HFFc6 (cell line): ENCODE measurements at regions not wholly inside any gene's neighbourhood (a gene's known extent, or its start where the extent isn't known, plus 50 kb on each side); places are given as distances from the start of the nearest gene placed in this dataset.
A peak's percentile ranks its signal among the peaks of the same experiment; 100 is the strongest.

Source experiments
- DNase-seq: peaks from one replicate; pipeline ENCODE4 v3.0.0-alpha.2; 2018
- H3K27ac Mint-ChIP-seq: 2 replicates; pipeline ENCODE4 v1.8.0; 2020; ENCODE audit warnings: mild to moderate bottlenecking, mixed read lengths
- H3K27me3 Mint-ChIP-seq: 2 replicates; pipeline ENCODE4 v1.8.0; 2021; ENCODE audit warnings: mild to moderate bottlenecking, moderate library complexity, mixed read lengths; ENCODE audit not compliant: insufficient read depth
- H3K36me3 Mint-ChIP-seq: 2 replicates; pipeline ENCODE4 v1.8.0; 2021; ENCODE audit warnings: low read depth, mixed read lengths
- H3K4me1 Mint-ChIP-seq: 2 replicates; pipeline ENCODE4 v1.8.0; 2020; ENCODE audit warnings: low read depth, mixed read lengths
- H3K4me3 Mint-ChIP-seq: 2 replicates; pipeline ENCODE4 v1.8.0; 2020; ENCODE audit warnings: mild to moderate bottlenecking, moderate library complexity, mixed read lengths
- H3K9me3 Mint-ChIP-seq: 2 replicates; pipeline ENCODE4 v1.8.0; 2020; ENCODE audit warnings: mild to moderate bottlenecking, mixed read lengths
- TF ChIP-seq, protein P1 (sequence below): fragments of 200-600 bp; sonication (generic); IDR thresholded peaks from 2 replicates; pipeline ENCODE4 v1.5.0; 2021; ENCODE audit warnings: antibody characterized with exemption, mild to moderate bottlenecking

DNA sequence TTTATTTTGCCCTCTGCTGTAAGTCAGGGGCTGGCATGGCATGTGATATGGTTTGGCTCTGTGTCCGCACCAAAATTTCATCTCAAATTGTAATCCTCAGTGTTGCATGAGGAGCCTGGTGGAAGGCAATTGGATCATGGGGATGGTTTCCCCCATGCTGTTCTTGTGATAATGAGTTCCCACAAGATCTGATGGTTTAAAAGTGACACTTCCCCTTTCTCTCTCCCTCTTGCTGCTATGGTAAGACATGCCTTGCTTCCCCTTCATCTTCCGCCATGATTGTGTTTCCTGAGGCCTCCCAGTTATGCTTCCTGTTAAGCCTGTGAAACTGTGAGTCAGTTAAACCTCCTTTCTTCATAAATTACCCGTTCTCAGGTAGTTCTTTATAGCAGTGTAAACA lies 72.0 kb upstream of the MSX1 start:
- Mint-ChIP-seq H3K27ac (no peak overlapping the region), H3K4me3 (no peak overlapping the region), H3K36me3 (peaks cover 12% of the 10 kb centered on the region; the same call in 1 of the 2 replicates)

DNA sequence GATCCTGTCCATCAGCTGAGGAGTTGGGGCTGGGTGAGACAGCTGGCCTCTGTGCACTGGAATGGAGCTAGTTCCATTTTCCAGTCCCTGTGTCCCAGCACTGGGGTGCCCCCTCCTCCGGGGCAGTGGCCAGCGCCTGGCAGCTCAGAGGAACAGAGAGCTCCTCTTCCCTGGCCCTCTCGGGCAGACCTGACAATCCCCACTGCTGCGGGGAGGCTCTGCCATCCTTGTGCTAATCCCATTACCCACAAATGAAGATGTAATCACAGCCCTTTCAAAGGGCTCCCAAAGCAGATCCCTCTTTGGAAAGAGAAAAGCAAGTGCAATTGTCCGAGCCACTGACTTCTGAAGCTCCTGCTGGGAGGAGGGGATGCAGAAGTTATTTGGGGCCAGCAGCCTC lies 75.1 kb upstream of the MSX1 start:
- TF ChIP-seq, protein P1, sequence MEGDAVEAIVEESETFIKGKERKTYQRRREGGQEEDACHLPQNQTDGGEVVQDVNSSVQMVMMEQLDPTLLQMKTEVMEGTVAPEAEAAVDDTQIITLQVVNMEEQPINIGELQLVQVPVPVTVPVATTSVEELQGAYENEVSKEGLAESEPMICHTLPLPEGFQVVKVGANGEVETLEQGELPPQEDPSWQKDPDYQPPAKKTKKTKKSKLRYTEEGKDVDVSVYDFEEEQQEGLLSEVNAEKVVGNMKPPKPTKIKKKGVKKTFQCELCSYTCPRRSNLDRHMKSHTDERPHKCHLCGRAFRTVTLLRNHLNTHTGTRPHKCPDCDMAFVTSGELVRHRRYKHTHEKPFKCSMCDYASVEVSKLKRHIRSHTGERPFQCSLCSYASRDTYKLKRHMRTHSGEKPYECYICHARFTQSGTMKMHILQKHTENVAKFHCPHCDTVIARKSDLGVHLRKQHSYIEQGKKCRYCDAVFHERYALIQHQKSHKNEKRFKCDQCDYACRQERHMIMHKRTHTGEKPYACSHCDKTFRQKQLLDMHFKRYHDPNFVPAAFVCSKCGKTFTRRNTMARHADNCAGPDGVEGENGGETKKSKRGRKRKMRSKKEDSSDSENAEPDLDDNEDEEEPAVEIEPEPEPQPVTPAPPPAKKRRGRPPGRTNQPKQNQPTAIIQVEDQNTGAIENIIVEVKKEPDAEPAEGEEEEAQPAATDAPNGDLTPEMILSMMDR: no peak
- H3K27me3 Mint-ChIP-seq: peaks cover 20% of the 10 kb centered on the region
- H3K9me3 Mint-ChIP-seq: peaks cover 15% of the 10 kb centered on the region
- H3K4me1 Mint-ChIP-seq: peaks cover 36% of the 10 kb centered on the region
- peaks cover 4% of the 10 kb centered on the region; the same call in 1 of the 2 replicates for H3K36me3 Mint-ChIP-seq
- H3K4me3 Mint-ChIP-seq: no peak overlapping the region
- no peak overlapping the region for H3K27ac Mint-ChIP-seq
- DNase-seq: no peak

More for the DNA sequence above, 72.0 kb upstream of the MSX1 start:
- H3K4me1 Mint-ChIP-seq: peaks cover 19% of the 10 kb centered on the region
- no peak for DNase-seq
- TF ChIP-seq, protein P1: no peak
- peaks cover 19% of the 10 kb centered on the region for H3K9me3 Mint-ChIP-seq
- H3K27me3 Mint-ChIP-seq: peaks cover 17% of the 10 kb centered on the region

DNA sequence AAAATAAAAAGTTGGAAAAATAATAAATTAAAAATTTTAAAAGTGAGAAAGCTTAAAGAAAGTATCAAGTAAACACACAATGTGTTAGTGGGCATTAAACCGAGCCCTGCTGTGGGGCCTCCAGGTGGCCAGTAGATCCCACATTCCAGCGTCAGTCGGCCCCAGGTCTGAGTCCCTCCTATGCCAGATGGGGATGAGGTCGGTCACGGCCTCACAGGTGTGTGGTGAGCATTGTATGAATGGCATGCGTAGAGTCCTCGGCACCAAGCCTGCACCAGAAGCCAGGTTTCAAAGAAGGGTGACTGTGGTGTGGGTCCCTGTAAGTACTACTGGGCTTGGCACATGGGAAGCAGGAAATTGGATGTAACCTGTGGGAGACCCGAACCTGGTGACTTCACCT lies 75.6 kb upstream of the MSX1 start:
- Mint-ChIP-seq H3K4me3 (no peak overlapping the region), H3K9me3 (peaks cover 10% of the 10 kb centered on the region; the same call in 1 of the 2 replicates), H3K4me1 (peaks cover 36% of the 10 kb centered on the region), H3K36me3 (no peaks in the 10 kb centered on the region; the same call in 1 of the 2 replicates), H3K27me3 (peaks cover 20% of the 10 kb centered on the region), H3K27ac (no peak overlapping the region)
- TF ChIP-seq, protein P1: no peak
- no peak for DNase-seq

DNA sequence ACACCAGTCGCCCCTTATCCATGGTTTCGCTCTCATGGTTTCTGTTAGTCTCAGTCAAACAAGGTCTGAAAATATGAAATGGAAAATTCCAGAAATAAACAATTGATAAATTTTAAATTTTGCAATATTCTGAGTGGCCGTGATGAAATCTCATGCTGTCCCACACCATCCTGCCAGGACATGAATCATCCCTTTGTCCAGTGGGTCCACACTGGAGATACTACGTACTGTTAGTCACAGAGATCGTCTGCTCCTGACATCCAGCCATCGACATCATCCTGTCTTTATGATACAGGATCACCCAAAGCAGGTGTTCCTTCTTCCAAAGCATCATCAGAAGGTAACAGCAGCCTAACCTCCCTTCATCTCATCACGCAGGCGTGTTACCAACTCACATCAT lies 76.5 kb upstream of the MSX1 start:
- TF ChIP-seq, protein P1: no peak
- H3K27me3 Mint-ChIP-seq: peaks cover 20% of the 10 kb centered on the region
- no peaks in the 10 kb centered on the region; the same call in 1 of the 2 replicates for H3K36me3 Mint-ChIP-seq
- H3K27ac Mint-ChIP-seq: peak overlapping the region; percentile 66; the same call in 1 of the 2 replicates
- H3K4me1 Mint-ChIP-seq: peaks cover 36% of the 10 kb centered on the region
- 0 out of 2 replicates have a peak, but pooled peaks cover 1% of the 10 kb centered on the region for H3K9me3 Mint-ChIP-seq
- H3K4me3 Mint-ChIP-seq: peak overlapping the region; percentile 81; the same call in 1 of the 2 replicates
- peak; percentile 41 for DNase-seq

DNA sequence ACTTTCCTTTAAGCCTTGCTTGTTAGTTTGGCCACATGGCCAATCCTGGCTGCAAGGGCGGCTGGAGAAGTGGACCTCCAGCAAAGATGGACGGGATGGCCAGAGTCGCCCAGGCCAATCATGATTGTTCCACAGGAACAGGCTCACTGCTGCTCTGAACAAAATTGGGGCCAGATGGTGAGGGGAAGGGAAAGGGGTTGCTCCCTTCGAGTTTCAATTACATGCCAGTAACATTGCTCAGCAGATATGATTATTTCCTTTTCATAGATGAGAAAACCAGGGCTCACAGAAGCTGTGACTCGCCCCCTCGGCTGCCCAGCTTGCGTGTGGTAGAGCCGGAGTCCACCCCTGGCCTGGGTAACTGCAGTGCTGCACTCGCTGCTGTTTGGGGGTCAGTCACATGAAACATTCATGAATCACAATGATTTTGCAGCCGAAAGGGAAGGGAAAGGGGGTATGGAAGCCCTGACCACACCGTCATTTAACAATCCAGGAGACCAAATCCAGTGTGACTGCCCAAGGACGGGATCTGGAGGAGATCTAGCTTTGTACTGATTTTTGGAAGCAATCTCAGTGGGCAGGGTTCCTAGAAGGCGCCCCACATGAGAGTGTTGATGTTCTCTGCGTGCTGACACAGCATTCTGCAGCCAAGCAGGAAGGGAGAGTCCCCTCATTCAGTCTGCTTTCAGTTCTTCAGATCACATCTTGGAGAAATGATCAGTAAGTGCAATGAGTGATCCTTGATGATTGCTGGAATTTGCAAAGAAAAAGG lies 77.3 kb upstream of the MSX1 start:
- Mint-ChIP-seq H3K36me3 (no peaks in the 10 kb centered on the region), H3K9me3 (no peaks in the 10 kb centered on the region), H3K4me3 (peak overlapping the region; percentile 81), H3K4me1 (peaks cover 36% of the 10 kb centered on the region), H3K27me3 (peaks cover 22% of the 10 kb centered on the region), H3K27ac (peak overlapping the region; percentile 66)
- TF ChIP-seq, protein P1: no peak
- DNase-seq: peak; percentile 29
